ENCODE measurements at regions not wholly inside any gene's neighbourhood (a gene's known extent, or its start where the extent isn't known, plus 50 kb on each side); places are given as distances from the start of the nearest gene placed in this dataset.
"Not testable (repeated sequence)": the region's sequence is repeated elsewhere in the genome, so short reads cannot be mapped to it uniquely, and the experiment has no call there.

DNA sequence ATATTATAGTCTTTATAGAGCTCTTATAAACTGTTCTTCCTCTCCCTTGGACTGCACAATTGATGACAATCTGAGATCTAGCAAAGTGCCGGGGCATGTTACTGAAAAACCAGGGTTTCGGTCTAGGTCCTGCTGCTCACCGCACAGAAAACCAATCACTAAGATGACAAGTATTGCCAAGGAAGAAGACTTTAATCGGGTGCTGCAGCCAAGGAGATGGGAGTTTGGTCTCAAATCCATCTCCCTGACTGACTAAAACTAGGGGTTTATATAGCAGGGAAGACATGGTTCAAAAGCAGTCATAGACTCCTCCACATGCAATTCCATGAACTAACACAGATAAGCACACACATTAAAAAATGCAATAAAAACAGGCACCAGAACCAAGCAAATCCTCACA is 390.6 kb downstream of the NFIB start:
- TF ChIP-seq, protein P1, sequence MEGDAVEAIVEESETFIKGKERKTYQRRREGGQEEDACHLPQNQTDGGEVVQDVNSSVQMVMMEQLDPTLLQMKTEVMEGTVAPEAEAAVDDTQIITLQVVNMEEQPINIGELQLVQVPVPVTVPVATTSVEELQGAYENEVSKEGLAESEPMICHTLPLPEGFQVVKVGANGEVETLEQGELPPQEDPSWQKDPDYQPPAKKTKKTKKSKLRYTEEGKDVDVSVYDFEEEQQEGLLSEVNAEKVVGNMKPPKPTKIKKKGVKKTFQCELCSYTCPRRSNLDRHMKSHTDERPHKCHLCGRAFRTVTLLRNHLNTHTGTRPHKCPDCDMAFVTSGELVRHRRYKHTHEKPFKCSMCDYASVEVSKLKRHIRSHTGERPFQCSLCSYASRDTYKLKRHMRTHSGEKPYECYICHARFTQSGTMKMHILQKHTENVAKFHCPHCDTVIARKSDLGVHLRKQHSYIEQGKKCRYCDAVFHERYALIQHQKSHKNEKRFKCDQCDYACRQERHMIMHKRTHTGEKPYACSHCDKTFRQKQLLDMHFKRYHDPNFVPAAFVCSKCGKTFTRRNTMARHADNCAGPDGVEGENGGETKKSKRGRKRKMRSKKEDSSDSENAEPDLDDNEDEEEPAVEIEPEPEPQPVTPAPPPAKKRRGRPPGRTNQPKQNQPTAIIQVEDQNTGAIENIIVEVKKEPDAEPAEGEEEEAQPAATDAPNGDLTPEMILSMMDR (conservative IDR thresholded peaks at IDR 0.05), result no peak
- no peak overlapping the region for H3K27ac ChIP-seq

- H3K27ac ChIP-seq, result no peak overlapping the region
- TF ChIP-seq, protein P1 (conservative IDR thresholded peaks at IDR 0.05), result no peak
Observed at GRCh38 chr9:13920557-13920956, 393.4 kb downstream of the NFIB start.

DNA sequence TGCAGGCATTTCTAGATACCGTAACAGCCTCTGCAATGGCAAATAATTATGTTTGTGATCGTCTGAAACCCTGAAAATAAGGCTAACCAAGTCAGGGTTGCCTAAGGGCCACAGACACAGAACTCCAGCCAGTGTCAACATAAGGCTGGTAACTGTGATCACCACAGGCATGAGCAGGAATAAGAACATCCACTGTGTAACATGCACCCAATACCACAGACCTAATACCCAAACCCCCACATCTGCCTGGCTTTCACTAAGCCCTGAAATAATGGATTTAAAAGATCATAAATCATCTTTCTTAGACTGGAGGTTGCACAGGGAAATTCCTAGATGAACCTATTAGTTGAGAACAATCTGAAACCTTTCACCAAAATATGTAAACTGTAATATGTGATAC is 394.5 kb downstream of the NFIB start:
- H3K27ac ChIP-seq, result no peak overlapping the region
- TF ChIP-seq, protein P1 (conservative IDR thresholded peaks at IDR 0.05), result no peak

DNA sequence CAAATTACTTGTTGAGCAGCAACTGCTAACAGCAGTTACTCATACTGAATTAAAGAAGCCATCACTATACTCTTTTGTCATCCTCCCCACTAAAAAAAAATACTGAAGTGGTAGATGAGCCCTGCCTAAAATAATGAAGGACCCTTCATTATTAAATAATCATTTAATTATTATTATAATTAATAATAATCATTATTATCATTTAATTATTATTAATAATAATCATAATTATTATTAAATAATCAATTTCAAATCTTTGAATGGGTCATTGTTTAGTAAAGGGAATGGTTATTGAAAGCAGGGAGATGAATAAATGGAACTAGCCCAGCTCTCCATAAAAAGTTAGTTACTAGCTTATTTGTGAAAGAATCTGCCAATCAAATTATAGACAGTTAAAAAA is 396.4 kb downstream of the NFIB start:
- TF ChIP-seq, protein P1 (conservative IDR thresholded peaks at IDR 0.05), result no peak
- no peak overlapping the region for H3K27ac ChIP-seq

DNA sequence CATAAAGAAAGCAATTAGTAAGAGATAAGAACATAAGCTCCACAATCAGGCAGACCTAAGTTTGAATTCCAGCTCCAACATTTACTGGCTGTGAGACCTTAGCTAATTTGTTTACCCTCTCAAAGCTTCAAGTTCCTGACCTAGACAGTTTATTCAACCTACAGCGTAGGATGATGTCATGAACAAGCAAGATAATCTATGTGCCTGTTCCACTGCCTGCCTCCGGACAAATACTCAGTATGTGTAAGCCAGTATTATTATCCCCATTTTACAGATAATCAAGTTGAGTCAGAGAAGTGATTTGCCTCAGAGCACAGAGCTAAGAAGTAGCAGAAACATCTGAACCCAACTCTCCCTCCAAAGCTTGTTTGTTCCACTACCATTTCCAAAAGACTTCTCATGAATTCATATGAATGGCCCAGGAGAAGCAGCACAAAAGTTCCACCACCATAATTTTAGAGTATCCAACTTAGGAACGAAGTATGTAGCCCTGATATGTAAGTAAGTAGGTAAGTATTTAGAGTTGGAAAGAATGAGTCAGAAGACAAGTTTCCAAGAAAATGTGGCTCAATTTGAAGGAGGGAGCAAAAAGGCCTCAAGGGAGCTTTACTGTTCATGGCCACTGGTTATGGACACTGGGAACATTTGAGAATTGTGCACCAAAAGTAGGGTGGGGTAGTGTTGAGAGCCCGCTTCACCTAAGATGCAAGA is 398.2 kb downstream of the NFIB start:
- TF ChIP-seq, protein P1 (conservative IDR thresholded peaks at IDR 0.05), result no peak
- H3K27ac ChIP-seq, result no peak overlapping the region

DNA sequence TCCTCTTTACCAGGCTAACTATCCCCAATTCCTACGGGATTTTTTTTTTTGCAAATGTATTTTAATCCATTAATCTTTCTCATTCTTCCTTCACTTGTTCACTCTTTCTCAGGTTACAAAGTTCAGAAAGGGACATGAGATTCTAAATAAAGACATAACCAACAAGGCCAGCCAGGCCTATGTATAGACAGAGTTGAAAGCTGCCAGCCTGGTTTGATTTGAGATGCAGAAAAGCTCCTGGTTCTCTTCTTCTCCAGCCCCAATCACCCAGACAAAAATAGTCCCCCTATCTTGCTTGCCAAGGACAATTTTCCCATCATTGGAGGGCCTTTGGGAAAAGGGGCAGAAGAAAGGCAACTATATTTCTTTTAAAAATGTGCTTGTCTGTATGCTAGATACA is 398.8 kb downstream of the NFIB start:
- no peak overlapping the region for H3K27ac ChIP-seq
- TF ChIP-seq, protein P1 (conservative IDR thresholded peaks at IDR 0.05), result no peak

DNA sequence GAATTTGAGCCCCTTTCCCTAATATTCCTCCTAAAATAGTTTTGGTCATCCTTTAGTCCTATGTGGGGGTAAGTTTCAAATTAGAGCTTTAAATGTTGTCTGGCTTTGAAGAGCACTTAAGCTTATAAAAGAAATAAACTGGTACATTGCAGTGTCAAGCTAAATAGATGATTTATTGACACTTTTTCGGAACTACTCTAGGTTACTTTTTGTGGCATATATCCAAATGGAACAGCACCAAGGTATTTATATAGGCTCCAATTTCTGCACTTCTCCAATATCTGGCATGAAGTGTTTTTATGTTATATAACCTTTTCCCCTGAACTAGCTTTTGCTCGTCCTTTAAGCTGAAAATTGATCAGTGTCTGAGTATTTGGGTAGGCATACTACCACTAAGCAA is 402.5 kb downstream of the NFIB start:
- TF ChIP-seq, protein P1 (conservative IDR thresholded peaks at IDR 0.05), result no peak
- H3K27ac ChIP-seq, result no peak overlapping the region

- not testable (repeated sequence) for H3K27ac ChIP-seq
Observed at GRCh38 chr9:13907842-13908241, 406.1 kb downstream of the NFIB start.
